PC-3 (cell line): ENCODE measurements at regions not wholly inside any gene's neighbourhood (a gene's known extent, or its start where the extent isn't known, plus 50 kb on each side); places are given as distances from the start of the nearest gene placed in this dataset.

Source experiments
- EZH2 ChIP-seq: fragments of 300-600 bp; sonication (generic); IDR thresholded peaks from one replicate; pipeline ENCODE4 v1.6.1; 2017; ENCODE audit warnings: antibody characterized with exemption, mild to moderate bottlenecking, low read length; ENCODE audit not compliant: unreplicated experiment
- EZH2phosphoT487 ChIP-seq: fragments of 300-600 bp; sonication (generic); IDR thresholded peaks from 2 replicates; pipeline ENCODE4 v1.6.1; 2018; ENCODE audit warnings: mild to moderate bottlenecking, antibody characterized with exemption, low read length, borderline replicate concordance
- TF ChIP-seq, protein P1 (sequence below): fragments of 300-600 bp; sonication (generic); conservative IDR thresholded peaks from 2 replicates; pipeline ENCODE4 v1.5.1; 2017; ENCODE audit warnings: antibody characterized with exemption, low read depth, mild to moderate bottlenecking, low read length

DNA sequence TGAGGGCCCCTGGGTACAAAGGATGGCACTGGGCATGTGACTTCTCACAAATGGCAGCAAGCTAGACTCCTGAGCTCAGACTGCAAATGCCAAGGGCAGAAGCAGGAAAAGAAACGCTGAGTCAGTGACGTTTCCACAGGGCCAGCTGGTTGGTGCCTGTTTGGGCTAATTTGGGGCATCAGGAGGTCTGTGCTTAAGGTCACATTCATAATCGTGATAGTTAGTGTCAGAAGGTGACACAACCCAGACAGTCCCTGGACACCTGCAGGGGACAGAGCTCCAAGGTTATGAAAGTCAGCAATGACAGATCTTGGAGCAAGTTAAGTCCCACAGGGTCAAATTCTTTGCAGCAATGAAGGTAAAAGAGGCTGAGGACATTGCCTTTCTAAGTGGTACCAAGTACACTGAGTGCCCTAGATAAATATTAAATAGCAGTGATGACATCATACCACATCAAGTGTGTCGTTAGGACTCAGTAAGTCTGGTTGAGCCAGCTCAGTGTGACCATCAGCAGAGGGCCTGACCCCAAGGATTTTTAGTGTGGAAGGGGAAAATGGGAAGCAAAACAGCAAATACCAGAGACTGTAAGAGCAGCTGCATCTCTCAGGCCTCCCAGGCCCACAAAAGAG, 556.9 kb upstream of the CFAP20DC start:
- TF ChIP-seq, protein P1, sequence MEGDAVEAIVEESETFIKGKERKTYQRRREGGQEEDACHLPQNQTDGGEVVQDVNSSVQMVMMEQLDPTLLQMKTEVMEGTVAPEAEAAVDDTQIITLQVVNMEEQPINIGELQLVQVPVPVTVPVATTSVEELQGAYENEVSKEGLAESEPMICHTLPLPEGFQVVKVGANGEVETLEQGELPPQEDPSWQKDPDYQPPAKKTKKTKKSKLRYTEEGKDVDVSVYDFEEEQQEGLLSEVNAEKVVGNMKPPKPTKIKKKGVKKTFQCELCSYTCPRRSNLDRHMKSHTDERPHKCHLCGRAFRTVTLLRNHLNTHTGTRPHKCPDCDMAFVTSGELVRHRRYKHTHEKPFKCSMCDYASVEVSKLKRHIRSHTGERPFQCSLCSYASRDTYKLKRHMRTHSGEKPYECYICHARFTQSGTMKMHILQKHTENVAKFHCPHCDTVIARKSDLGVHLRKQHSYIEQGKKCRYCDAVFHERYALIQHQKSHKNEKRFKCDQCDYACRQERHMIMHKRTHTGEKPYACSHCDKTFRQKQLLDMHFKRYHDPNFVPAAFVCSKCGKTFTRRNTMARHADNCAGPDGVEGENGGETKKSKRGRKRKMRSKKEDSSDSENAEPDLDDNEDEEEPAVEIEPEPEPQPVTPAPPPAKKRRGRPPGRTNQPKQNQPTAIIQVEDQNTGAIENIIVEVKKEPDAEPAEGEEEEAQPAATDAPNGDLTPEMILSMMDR, result no peak
- no peak for TF ChIP-seq EZH2phosphoT487
- TF ChIP-seq EZH2, result no peak
